ENCODE measurements at regions not wholly inside any gene's neighbourhood (a gene's known extent, or its start where the extent isn't known, plus 50 kb on each side); places are given as distances from the start of the nearest gene placed in this dataset.

- no peak for TF ChIP-seq CTCF (IDR thresholded peaks at IDR 0.05; ENCODE audit: poor library complexity)
- TF ChIP-seq EZH2phosphoT487 (IDR thresholded peaks at IDR 0.05; ENCODE audit: low read depth, severe bottlenecking, unreplicated experiment), result no peak
- TF ChIP-seq EZH2 (IDR thresholded peaks at IDR 0.05; ENCODE audit: borderline replicate concordance), result no peak
- Histone ChIP-seq H4K20me1 (ENCODE audit: insufficient read depth, poor library complexity, severe bottlenecking) (no peaks in the 10 kb centered on the region), H3K4me1 (ENCODE audit: insufficient read depth) (no peaks in the 10 kb centered on the region), H3K4me2 (no peak overlapping the region), H3K79me2 (no peaks in the 10 kb centered on the region), H3K9me2 (replicated peaks; ENCODE audit: insufficient read depth) (no peaks in the 10 kb centered on the region), H3K36me3 (replicated peaks; ENCODE audit: insufficient read depth, low read depth) (no peaks in the 10 kb centered on the region), H2AFZ (no peak overlapping the region), H3K27me3 (no peaks in the 10 kb centered on the region), H3K9me3 (ENCODE audit: low read depth) (peaks cover 6% of the 10 kb centered on the region), H3K4me3 (no peak overlapping the region), H3K27ac (no peak overlapping the region)
- DNase-seq (ENCODE audit: low spot score), result no peak
- 44% methylated on average over 5 of the region's 5 CpGs for WGBS (ENCODE audit: low lambda C conversion rate, missing lambda C conversion rate)
Measured at GRCh38 chr2:82494739-82495138, 1964.3 kb downstream of the SUCLG1 start.

- no peaks in the 10 kb centered on the region for H3K79me2 ChIP-seq
- no peaks in the 10 kb centered on the region for H3K9me2 ChIP-seq (replicated peaks; ENCODE audit: insufficient read depth)
- WGBS (ENCODE audit: low lambda C conversion rate, missing lambda C conversion rate), result 96% methylated on average over 1 of the region's 1 CpG
Measured at GRCh38 chr2:82491591-82491990, 1967.5 kb downstream of the SUCLG1 start.

GRCh38 chr2:82487354-82487753, 1971.7 kb downstream of the SUCLG1 start:
- no peaks in the 10 kb centered on the region for H3K79me2 ChIP-seq
- TF ChIP-seq EZH2phosphoT487 (IDR thresholded peaks at IDR 0.05; ENCODE audit: low read depth, severe bottlenecking, unreplicated experiment) (no peak), CTCF (IDR thresholded peaks at IDR 0.05; ENCODE audit: poor library complexity) (no peak), EZH2 (IDR thresholded peaks at IDR 0.05; ENCODE audit: borderline replicate concordance) (no peak)
- no peaks in the 10 kb centered on the region for H3K4me1 ChIP-seq (ENCODE audit: insufficient read depth)
- H3K9me3 ChIP-seq (ENCODE audit: low read depth), result peaks cover 6% of the 10 kb centered on the region
- H3K27ac ChIP-seq, result no peak overlapping the region
- H3K4me2 ChIP-seq, result no peak overlapping the region
- H3K4me3 ChIP-seq, result no peak overlapping the region
- H3K36me3 ChIP-seq (replicated peaks; ENCODE audit: insufficient read depth, low read depth), result no peaks in the 10 kb centered on the region
- no peaks in the 10 kb centered on the region for H3K9me2 ChIP-seq (replicated peaks; ENCODE audit: insufficient read depth)
- H3K27me3 ChIP-seq, result no peaks in the 10 kb centered on the region
- H4K20me1 ChIP-seq (ENCODE audit: insufficient read depth, poor library complexity, severe bottlenecking), result no peaks in the 10 kb centered on the region
- DNase-seq (ENCODE audit: low spot score), result no peak
- 61% methylated on average over 3 of the region's 3 CpGs for WGBS (ENCODE audit: low lambda C conversion rate, missing lambda C conversion rate)
- no peak overlapping the region for H2AFZ ChIP-seq

More at GRCh38 chr2:82491591-82491990, 1967.5 kb downstream of the SUCLG1 start:
- Histone ChIP-seq H3K36me3 (replicated peaks; ENCODE audit: insufficient read depth, low read depth) (no peaks in the 10 kb centered on the region), H3K9me3 (ENCODE audit: low read depth) (peaks cover 6% of the 10 kb centered on the region), H3K4me2 (no peak overlapping the region), H3K27ac (no peak overlapping the region), H4K20me1 (ENCODE audit: insufficient read depth, poor library complexity, severe bottlenecking) (no peaks in the 10 kb centered on the region), H3K4me3 (no peak overlapping the region), H2AFZ (no peak overlapping the region), H3K4me1 (ENCODE audit: insufficient read depth) (no peaks in the 10 kb centered on the region), H3K27me3 (no peaks in the 10 kb centered on the region)
- no peak for TF ChIP-seq EZH2phosphoT487 (IDR thresholded peaks at IDR 0.05; ENCODE audit: low read depth, severe bottlenecking, unreplicated experiment)
- no peak for TF ChIP-seq CTCF (IDR thresholded peaks at IDR 0.05; ENCODE audit: poor library complexity)
- no peak for TF ChIP-seq EZH2 (IDR thresholded peaks at IDR 0.05; ENCODE audit: borderline replicate concordance)
- no peak for DNase-seq (ENCODE audit: low spot score)

- no peaks in the 10 kb centered on the region for H3K27me3 ChIP-seq
- H3K9me3 ChIP-seq (ENCODE audit: low read depth), result peaks cover under 1% of the 10 kb centered on the region
- no peaks in the 10 kb centered on the region for H3K4me1 ChIP-seq (ENCODE audit: insufficient read depth)
- H3K9me2 ChIP-seq (replicated peaks; ENCODE audit: insufficient read depth), result no peaks in the 10 kb centered on the region
- H2AFZ ChIP-seq, result no peak overlapping the region
- 94% methylated on average over 2 of the region's 2 CpGs for WGBS (ENCODE audit: low lambda C conversion rate, missing lambda C conversion rate)
- no peaks in the 10 kb centered on the region for H4K20me1 ChIP-seq (ENCODE audit: insufficient read depth, poor library complexity, severe bottlenecking)
- no peak overlapping the region for H3K4me3 ChIP-seq
- DNase-seq (ENCODE audit: low spot score), result no peak
- H3K36me3 ChIP-seq (replicated peaks; ENCODE audit: insufficient read depth, low read depth), result no peaks in the 10 kb centered on the region
- no peak overlapping the region for H3K4me2 ChIP-seq
- TF ChIP-seq EZH2phosphoT487 (IDR thresholded peaks at IDR 0.05; ENCODE audit: low read depth, severe bottlenecking, unreplicated experiment) (no peak), CTCF (IDR thresholded peaks at IDR 0.05; ENCODE audit: poor library complexity) (no peak)
- no peaks in the 10 kb centered on the region for H3K79me2 ChIP-seq
- no peak overlapping the region for H3K27ac ChIP-seq
Measured at GRCh38 chr2:82485701-82486100, 1973.4 kb downstream of the SUCLG1 start.
